HFFc6 (cell line): ENCODE measurements at regions not wholly inside any gene's neighbourhood (a gene's known extent, or its start where the extent isn't known, plus 50 kb on each side); places are given as distances from the start of the nearest gene placed in this dataset.

Experiments
- DNase-seq: peaks from one replicate; pipeline ENCODE4 v3.0.0-alpha.2; 2018
- H3K27ac Mint-ChIP-seq: 2 replicates; pipeline ENCODE4 v1.8.0; 2020; ENCODE audit warnings: mild to moderate bottlenecking, mixed read lengths
- H3K27me3 Mint-ChIP-seq: 2 replicates; pipeline ENCODE4 v1.8.0; 2021; ENCODE audit warnings: mild to moderate bottlenecking, moderate library complexity, mixed read lengths; ENCODE audit not compliant: insufficient read depth
- H3K36me3 Mint-ChIP-seq: 2 replicates; pipeline ENCODE4 v1.8.0; 2021; ENCODE audit warnings: low read depth, mixed read lengths
- H3K4me1 Mint-ChIP-seq: 2 replicates; pipeline ENCODE4 v1.8.0; 2020; ENCODE audit warnings: low read depth, mixed read lengths
- H3K4me3 Mint-ChIP-seq: 2 replicates; pipeline ENCODE4 v1.8.0; 2020; ENCODE audit warnings: mild to moderate bottlenecking, moderate library complexity, mixed read lengths
- H3K9me3 Mint-ChIP-seq: 2 replicates; pipeline ENCODE4 v1.8.0; 2020; ENCODE audit warnings: mild to moderate bottlenecking, mixed read lengths
- TF ChIP-seq, protein P1 (sequence below): fragments of 200-600 bp; sonication (generic); IDR thresholded peaks from 2 replicates; pipeline ENCODE4 v1.5.0; 2021; ENCODE audit warnings: antibody characterized with exemption, mild to moderate bottlenecking

DNA sequence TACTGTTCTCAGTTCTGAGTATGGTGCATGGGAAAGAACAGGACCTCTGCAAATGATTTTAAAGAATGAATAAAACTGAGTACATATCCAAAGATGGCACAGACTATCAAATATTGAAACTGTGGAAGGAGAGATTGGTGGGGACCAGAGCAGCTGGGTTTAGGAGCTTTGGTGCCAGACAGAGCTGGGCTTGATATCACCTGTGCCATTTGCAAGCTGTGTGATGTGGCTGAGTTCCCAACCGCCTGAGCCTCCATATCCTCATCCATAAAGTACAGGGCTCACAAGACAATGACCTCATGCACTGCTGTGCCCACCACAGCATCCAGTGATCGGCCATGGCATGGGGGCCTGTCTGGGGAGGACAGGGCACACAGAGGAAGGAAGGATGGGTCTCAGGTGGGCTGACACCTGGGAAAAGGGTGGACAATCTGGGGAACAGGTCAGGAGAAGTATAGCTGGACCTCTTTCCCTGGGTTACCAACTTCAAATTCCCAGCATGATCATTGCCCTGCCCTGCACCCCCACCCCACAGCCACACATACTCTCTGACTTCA, 83.9 kb upstream of the RAB6C start:
- H3K4me1 Mint-ChIP-seq: no peaks in the 10 kb centered on the region
- H3K36me3 Mint-ChIP-seq: no peaks in the 10 kb centered on the region
- no peaks in the 10 kb centered on the region; the same call in 1 of the 2 replicates for H3K9me3 Mint-ChIP-seq
- no peaks in the 10 kb centered on the region; the same call in 1 of the 2 replicates for H3K27me3 Mint-ChIP-seq
- H3K27ac Mint-ChIP-seq: no peak overlapping the region
- TF ChIP-seq, protein P1, sequence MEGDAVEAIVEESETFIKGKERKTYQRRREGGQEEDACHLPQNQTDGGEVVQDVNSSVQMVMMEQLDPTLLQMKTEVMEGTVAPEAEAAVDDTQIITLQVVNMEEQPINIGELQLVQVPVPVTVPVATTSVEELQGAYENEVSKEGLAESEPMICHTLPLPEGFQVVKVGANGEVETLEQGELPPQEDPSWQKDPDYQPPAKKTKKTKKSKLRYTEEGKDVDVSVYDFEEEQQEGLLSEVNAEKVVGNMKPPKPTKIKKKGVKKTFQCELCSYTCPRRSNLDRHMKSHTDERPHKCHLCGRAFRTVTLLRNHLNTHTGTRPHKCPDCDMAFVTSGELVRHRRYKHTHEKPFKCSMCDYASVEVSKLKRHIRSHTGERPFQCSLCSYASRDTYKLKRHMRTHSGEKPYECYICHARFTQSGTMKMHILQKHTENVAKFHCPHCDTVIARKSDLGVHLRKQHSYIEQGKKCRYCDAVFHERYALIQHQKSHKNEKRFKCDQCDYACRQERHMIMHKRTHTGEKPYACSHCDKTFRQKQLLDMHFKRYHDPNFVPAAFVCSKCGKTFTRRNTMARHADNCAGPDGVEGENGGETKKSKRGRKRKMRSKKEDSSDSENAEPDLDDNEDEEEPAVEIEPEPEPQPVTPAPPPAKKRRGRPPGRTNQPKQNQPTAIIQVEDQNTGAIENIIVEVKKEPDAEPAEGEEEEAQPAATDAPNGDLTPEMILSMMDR: no peak
- no peak overlapping the region for H3K4me3 Mint-ChIP-seq
- no peak for DNase-seq

DNA sequence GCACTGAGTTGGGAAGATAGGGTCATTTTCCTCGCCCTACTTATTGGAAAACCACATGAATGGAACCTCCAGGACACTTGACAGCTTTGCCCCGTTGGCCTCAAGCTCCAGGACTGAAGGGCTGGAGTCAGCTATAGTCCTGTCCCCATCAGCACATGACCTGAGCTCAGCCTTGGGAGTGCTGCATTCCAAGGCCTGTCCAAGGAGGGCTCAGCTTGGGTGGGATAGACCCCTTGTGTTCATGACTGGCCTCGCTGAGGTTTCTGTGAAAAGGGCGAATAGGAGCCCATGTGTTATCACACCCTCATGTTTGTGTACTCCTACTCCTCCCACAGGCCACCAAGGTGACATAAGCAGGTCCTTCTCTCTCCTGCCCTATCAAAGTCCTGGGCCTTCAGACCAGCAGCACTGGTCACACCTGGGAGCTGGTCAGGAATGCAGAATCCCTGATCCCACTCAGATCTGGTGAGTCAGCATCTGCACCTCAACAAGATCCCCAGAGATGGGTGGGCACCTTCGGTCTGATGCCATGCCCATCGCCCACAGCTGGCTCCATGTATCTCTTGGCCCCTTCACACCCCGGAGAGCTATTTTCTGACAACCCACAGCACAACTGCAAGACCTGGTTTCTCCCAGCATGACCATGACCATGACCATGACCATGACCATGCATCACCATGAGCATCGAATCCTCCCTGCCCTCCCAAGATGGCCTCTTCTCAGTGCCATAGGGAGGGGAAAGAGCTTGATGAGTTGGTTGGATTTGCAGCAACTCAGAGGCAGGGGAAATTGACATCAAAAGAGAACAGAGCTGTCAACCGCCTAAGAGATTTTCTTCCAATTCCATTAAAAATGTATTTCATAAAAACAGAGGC, 83.0 kb upstream of the RAB6C start:
- Mint-ChIP-seq H3K4me3 (no peak overlapping the region), H3K27ac (no peak overlapping the region), H3K9me3 (no peaks in the 10 kb centered on the region; the same call in 1 of the 2 replicates), H3K4me1 (no peaks in the 10 kb centered on the region), H3K36me3 (no peaks in the 10 kb centered on the region), H3K27me3 (no peaks in the 10 kb centered on the region; the same call in 1 of the 2 replicates)
- TF ChIP-seq, protein P1: no peak
- no peak for DNase-seq

DNA sequence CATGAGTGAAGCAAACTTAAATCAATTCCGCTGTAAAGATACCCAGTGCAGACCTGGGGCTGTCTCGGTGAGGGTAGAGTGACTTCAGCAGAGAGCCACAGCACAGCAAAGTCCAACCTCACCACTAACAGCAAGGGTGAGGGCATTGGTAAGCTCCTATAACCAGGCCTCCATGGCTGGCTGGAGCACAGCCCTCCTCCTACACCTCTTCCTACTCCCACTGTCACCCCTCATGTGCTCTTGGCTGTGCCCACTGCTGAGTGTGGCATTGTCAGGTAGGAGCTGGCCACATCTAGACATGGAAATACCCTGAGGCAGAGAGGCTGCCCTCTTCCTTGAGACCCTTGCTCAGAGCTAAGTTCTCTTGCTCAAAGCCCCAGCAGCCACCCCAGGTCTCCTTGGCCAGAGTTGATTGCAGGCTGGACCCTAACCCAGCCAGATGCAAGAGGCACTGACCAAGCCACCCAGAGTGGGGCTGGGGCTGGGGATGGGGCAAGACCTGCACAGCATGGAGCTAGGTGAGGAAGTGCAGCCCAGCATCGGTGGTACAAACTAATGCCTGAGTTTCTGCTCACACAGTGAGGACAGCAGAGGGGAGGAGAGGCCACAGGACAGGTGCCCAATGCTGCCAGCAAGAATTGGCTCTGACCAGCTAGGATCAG, 77.6 kb upstream of the RAB6C start:
- Mint-ChIP-seq H3K27ac (no peak overlapping the region), H3K27me3 (no peaks in the 10 kb centered on the region; the same call in 1 of the 2 replicates), H3K4me1 (no peaks in the 10 kb centered on the region), H3K9me3 (no peaks in the 10 kb centered on the region), H3K36me3 (no peaks in the 10 kb centered on the region), H3K4me3 (no peak overlapping the region)
- TF ChIP-seq, protein P1: no peak
- no peak for DNase-seq

DNA sequence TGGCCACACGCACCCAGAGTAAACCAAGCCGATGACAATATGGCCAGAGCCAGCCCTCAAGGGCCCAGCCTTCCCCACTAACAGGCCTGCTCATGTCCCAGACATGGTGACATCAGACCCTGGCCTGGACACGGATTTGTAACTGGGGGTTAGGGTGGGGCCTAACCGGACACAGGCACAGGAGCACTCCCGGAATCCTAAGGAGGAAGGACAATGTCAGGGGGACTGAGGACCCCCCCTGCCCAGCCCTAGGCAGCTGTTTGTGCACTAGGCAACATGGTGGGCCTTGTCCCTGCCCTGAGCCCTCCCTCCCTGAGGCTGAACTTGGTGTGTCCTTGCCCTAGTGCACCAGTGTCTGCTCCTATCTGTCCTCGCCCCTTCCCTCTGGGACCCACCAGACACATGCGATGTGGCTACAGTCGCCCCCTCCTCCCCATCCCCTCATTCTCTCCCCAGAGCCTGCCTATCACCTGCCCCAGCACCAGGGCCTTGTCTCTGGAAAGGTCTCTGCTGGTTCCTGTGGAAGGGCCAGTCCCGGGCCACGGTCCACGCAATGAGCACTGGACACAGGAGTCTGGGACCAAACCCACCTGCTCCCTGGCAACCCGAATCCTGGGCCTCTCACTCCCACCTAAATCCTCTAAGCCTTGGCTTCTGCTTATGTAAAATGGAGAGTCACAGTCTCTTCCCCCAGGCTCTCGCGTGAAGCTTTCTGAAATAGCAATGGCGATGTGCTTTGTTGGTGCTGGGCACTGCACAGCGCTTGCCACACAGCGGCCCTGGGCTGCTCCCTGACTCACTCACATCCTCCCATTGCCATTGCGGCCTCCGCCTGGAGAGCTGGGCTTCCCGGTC, 76.5 kb upstream of the RAB6C start:
- Mint-ChIP-seq H3K9me3 (no peaks in the 10 kb centered on the region), H3K27ac (no peak overlapping the region), H3K36me3 (no peaks in the 10 kb centered on the region), H3K4me1 (no peaks in the 10 kb centered on the region), H3K4me3 (no peak overlapping the region), H3K27me3 (no peaks in the 10 kb centered on the region; the same call in 1 of the 2 replicates)
- no peak for DNase-seq
- TF ChIP-seq, protein P1: no peak
